ENCODE measurements at regions not wholly inside any gene's neighbourhood (a gene's known extent, or its start where the extent isn't known, plus 50 kb on each side); places are given as distances from the start of the nearest gene placed in this dataset.
"Not testable (repeated sequence)": the region's sequence is repeated elsewhere in the genome, so short reads cannot be mapped to it uniquely, and the experiment has no call there.

GRCh38 chr16:79991969-79992368, 391.4 kb upstream of the MAF start:
- intact Hi-C loops (cut with micrococcal nuclease), result no loop called here
- Mint-ChIP-seq H3K27ac (no peak overlapping the region), H3K36me3 (ENCODE audit: low read depth) (no peaks in the 10 kb centered on the region), H3K27me3 (ENCODE audit: insufficient read depth) (peaks cover 7% of the 10 kb centered on the region), H3K9me3 (no peaks in the 10 kb centered on the region), H3K4me3 (no peak overlapping the region), H3K4me1 (ENCODE audit: low read depth) (no peaks in the 10 kb centered on the region)
- no peak for DNase-seq (ENCODE audit: low spot score)

- Mint-ChIP-seq H3K27me3 (ENCODE audit: insufficient read depth) (peaks cover 3% of the 10 kb centered on the region), H3K36me3 (ENCODE audit: low read depth) (no peaks in the 10 kb centered on the region), H3K4me1 (ENCODE audit: low read depth) (no peaks in the 10 kb centered on the region), H3K9me3 (no peaks in the 10 kb centered on the region), H3K4me3 (no peak overlapping the region), H3K27ac (no peak overlapping the region)
- DNase-seq (ENCODE audit: low spot score), result no peak
- intact Hi-C loops (cut with micrococcal nuclease), result no loop called here
These were observed 388.2 kb upstream of the MAF start for GRCh38 chr16:79988721-79989220.

GRCh38 chr16:79988089-79988488, 387.6 kb upstream of the MAF start:
- Mint-ChIP-seq H3K36me3 (ENCODE audit: low read depth) (no peaks in the 10 kb centered on the region), H3K9me3 (no peaks in the 10 kb centered on the region), H3K4me3 (no peak overlapping the region), H3K4me1 (ENCODE audit: low read depth) (no peaks in the 10 kb centered on the region), H3K27ac (no peak overlapping the region), H3K27me3 (ENCODE audit: insufficient read depth) (peaks cover 3% of the 10 kb centered on the region)
- no peak for DNase-seq (ENCODE audit: low spot score)
- intact Hi-C loops (cut with micrococcal nuclease), result no loop called here

GRCh38 chr16:79986352-79986751, 385.8 kb upstream of the MAF start:
- H3K9me3 Mint-ChIP-seq, result no peaks in the 10 kb centered on the region
- intact Hi-C loops (cut with micrococcal nuclease), result no loop called here
- no peaks in the 10 kb centered on the region for H3K4me1 Mint-ChIP-seq (ENCODE audit: low read depth)
- no peaks in the 10 kb centered on the region for H3K36me3 Mint-ChIP-seq (ENCODE audit: low read depth)
- no peak overlapping the region for H3K4me3 Mint-ChIP-seq
- H3K27ac Mint-ChIP-seq, result no peak overlapping the region
- no peak for DNase-seq (ENCODE audit: low spot score)
- peaks cover 3% of the 10 kb centered on the region for H3K27me3 Mint-ChIP-seq (ENCODE audit: insufficient read depth)

GRCh38 chr16:79985606-79986005, 385.1 kb upstream of the MAF start:
- Mint-ChIP-seq H3K4me3 (no peak overlapping the region), H3K4me1 (ENCODE audit: low read depth) (no peaks in the 10 kb centered on the region), H3K27me3 (ENCODE audit: insufficient read depth) (peaks cover 3% of the 10 kb centered on the region), H3K9me3 (no peaks in the 10 kb centered on the region), H3K27ac (no peak overlapping the region), H3K36me3 (ENCODE audit: low read depth) (no peaks in the 10 kb centered on the region)
- DNase-seq (ENCODE audit: low spot score), result no peak
- intact Hi-C loops (cut with micrococcal nuclease), result no loop called here

- H3K4me1 Mint-ChIP-seq (ENCODE audit: low read depth); H3K27me3 Mint-ChIP-seq (ENCODE audit: insufficient read depth); H3K9me3 Mint-ChIP-seq; DNase-seq (ENCODE audit: low spot score); H3K4me3 Mint-ChIP-seq; H3K36me3 Mint-ChIP-seq (ENCODE audit: low read depth); H3K27ac Mint-ChIP-seq; intact Hi-C loops (cut with micrococcal nuclease): not testable (repeated sequence)
These were observed 383.6 kb upstream of the MAF start for GRCh38 chr16:79984149-79984548.

GRCh38 chr16:79982862-79983261, 382.3 kb upstream of the MAF start:
- no peaks in the 10 kb centered on the region for H3K4me1 Mint-ChIP-seq (ENCODE audit: low read depth)
- DNase-seq (ENCODE audit: low spot score), result no peak
- H3K9me3 Mint-ChIP-seq, result no peaks in the 10 kb centered on the region
- no peak overlapping the region for H3K27ac Mint-ChIP-seq
- no peaks in the 10 kb centered on the region for H3K36me3 Mint-ChIP-seq (ENCODE audit: low read depth)
- intact Hi-C loops (cut with micrococcal nuclease), result no loop called here
- no peak overlapping the region for H3K4me3 Mint-ChIP-seq
- H3K27me3 Mint-ChIP-seq (ENCODE audit: insufficient read depth), result peaks cover 4% of the 10 kb centered on the region

GRCh38 chr16:79982361-79982760, 381.8 kb upstream of the MAF start:
- Mint-ChIP-seq H3K4me3 (no peak overlapping the region), H3K27ac (no peak overlapping the region), H3K9me3 (no peaks in the 10 kb centered on the region), H3K27me3 (ENCODE audit: insufficient read depth) (peaks cover 4% of the 10 kb centered on the region), H3K36me3 (ENCODE audit: low read depth) (no peaks in the 10 kb centered on the region), H3K4me1 (ENCODE audit: low read depth) (no peaks in the 10 kb centered on the region)
- DNase-seq (ENCODE audit: low spot score), result no peak
- intact Hi-C loops (cut with micrococcal nuclease), result no loop called here

- no peak overlapping the region for H3K4me3 Mint-ChIP-seq
- no peaks in the 10 kb centered on the region for H3K36me3 Mint-ChIP-seq (ENCODE audit: low read depth)
- no peak overlapping the region for H3K27ac Mint-ChIP-seq
- no peaks in the 10 kb centered on the region for H3K4me1 Mint-ChIP-seq (ENCODE audit: low read depth)
- no peak for DNase-seq (ENCODE audit: low spot score)
- intact Hi-C loops (cut with micrococcal nuclease), result no loop called here
- H3K9me3 Mint-ChIP-seq, result no peaks in the 10 kb centered on the region
- H3K27me3 Mint-ChIP-seq (ENCODE audit: insufficient read depth), result peaks cover 4% of the 10 kb centered on the region
These were observed 381.3 kb upstream of the MAF start for GRCh38 chr16:79981814-79982213.

- Mint-ChIP-seq H3K9me3 (no peaks in the 10 kb centered on the region), H3K4me3 (no peak overlapping the region), H3K36me3 (ENCODE audit: low read depth) (no peaks in the 10 kb centered on the region), H3K4me1 (ENCODE audit: low read depth) (no peaks in the 10 kb centered on the region), H3K27ac (no peak overlapping the region), H3K27me3 (ENCODE audit: insufficient read depth) (peaks cover 4% of the 10 kb centered on the region)
- intact Hi-C loops (cut with micrococcal nuclease), result no loop called here
- DNase-seq (ENCODE audit: low spot score), result no peak
These were observed 380.3 kb upstream of the MAF start for GRCh38 chr16:79980650-79981521.

- DNase-seq (ENCODE audit: low spot score), result no peak
- intact Hi-C loops (cut with micrococcal nuclease), result no loop called here
- Mint-ChIP-seq H3K4me1 (ENCODE audit: low read depth) (no peaks in the 10 kb centered on the region), H3K36me3 (ENCODE audit: low read depth) (no peaks in the 10 kb centered on the region), H3K4me3 (no peak overlapping the region), H3K27ac (no peak overlapping the region), H3K27me3 (ENCODE audit: insufficient read depth) (peaks cover 7% of the 10 kb centered on the region), H3K9me3 (no peaks in the 10 kb centered on the region)
These were observed 377.7 kb upstream of the MAF start for GRCh38 chr16:79977940-79978836.

GRCh38 chr16:79973320-79973719, 372.8 kb upstream of the MAF start:
- intact Hi-C loops (cut with micrococcal nuclease), result no loop called here
- no peaks in the 10 kb centered on the region for H3K9me3 Mint-ChIP-seq
- H3K27me3 Mint-ChIP-seq (ENCODE audit: insufficient read depth), result peaks cover 3% of the 10 kb centered on the region
- no peak overlapping the region for H3K4me3 Mint-ChIP-seq
- H3K4me1 Mint-ChIP-seq (ENCODE audit: low read depth), result no peaks in the 10 kb centered on the region
- no peaks in the 10 kb centered on the region for H3K36me3 Mint-ChIP-seq (ENCODE audit: low read depth)
- H3K27ac Mint-ChIP-seq, result no peak overlapping the region
- DNase-seq (ENCODE audit: low spot score), result no peak

GRCh38 chr16:79972053-79972704, 371.6 kb upstream of the MAF start:
- H3K36me3 Mint-ChIP-seq (ENCODE audit: low read depth), result no peaks in the 10 kb centered on the region
- H3K27ac Mint-ChIP-seq, result no peak overlapping the region
- no peak for DNase-seq (ENCODE audit: low spot score)
- H3K4me3 Mint-ChIP-seq, result no peak overlapping the region
- peaks cover 3% of the 10 kb centered on the region for H3K27me3 Mint-ChIP-seq (ENCODE audit: insufficient read depth)
- H3K9me3 Mint-ChIP-seq, result no peaks in the 10 kb centered on the region
- intact Hi-C loops (cut with micrococcal nuclease), result no loop called here
- H3K4me1 Mint-ChIP-seq (ENCODE audit: low read depth), result no peaks in the 10 kb centered on the region
